Activated T-helper 1 cell treated with Interleukin-2 at 50 U/mL for 16 hours (primary cell): ENCODE measurements at regions not wholly inside any gene's neighbourhood (a gene's known extent, or its start where the extent isn't known, plus 50 kb on each side); places are given as distances from the start of the nearest gene placed in this dataset.

ENCODE experiments used
- DNase-seq: peaks from one replicate; pipeline ENCODE4 v3.0.0-alpha.2; 2020; ENCODE audit warnings: low read depth

DNA sequence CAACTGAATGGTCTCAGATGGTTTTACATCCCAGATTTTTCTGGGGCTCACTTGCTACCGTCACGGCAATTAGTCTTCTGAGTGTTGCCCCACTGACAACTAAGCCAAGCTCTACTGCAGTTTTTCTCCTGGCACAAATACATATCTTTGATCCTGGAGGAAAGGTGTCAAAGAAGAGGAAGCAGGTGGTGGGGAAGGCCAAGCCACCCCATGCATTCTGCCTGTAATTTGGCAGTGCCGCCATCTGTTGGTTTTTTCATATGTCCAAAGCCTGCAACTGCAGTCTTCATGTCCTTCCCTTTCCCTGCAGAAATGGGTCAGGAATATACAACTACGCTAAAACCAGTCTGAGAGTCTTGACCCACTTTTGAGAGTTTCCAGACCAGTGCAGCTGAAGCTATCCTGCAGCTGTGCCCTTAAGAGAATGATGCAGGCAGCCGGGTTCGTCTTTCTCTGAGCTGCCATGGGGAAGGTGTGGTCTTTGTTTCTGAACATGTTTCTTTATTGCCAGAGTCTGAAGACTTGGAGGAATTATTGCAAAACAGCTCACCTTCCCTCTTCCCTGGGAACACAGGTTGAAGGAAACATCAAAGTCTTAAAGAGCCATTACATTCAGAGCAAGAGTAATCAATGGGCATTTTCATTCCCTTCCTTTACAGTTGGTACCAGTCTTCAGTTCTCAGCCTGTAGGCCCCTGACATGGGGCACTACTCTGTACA, 71.8 kb upstream of the ATL2 start:
- DNase-seq = no peak

DNA sequence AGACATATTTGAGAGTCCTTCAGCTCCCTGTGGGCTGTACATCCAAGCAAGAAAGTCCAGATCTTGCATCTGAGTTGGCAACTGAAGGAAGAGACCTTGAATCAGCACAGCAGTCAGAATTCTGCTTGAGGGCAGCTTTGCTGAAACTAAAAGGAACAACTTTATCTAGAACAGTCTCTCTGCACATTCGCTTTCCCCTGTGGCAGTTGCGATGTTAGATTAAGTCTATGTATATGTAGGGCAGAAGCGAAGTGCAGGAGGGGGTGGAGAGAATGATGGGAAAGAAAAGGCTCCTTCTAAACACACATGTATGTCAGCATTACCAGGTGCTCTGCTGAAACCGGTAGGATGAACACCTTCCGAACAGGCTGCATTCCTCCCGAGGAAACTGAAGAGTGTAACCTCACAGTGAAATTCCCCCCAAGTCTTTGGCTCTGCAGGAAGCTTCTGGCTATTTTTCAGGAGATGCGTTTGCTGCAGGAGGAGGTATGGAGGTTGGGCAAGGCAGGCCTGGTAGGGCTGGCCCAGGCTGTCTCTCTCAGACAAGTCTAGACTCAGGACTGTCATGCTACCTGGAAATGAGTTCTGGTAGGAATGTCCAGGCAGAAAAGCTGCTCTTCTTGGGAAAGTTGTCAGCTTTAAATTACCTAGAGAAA, 70.0 kb upstream of the ATL2 start:
- DNase-seq = no peak

DNA sequence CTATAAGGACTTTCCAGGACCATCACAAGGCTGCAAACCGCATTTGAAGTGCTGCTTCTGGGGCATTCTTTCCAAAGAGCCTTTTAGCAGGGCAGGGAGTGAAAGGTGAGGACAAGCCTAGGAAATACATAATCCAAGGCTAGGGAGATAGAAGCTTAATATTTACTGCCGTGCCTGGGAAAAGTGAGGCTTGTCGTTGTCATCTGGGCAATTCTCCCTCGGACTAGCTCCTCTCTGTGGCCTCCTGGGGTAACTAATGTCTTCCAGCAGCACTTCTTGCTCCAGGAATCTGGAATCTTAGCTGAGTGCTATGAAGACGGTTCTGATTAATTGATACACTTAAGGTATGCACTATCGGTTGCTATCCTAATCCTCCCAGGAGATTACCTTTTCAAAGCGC, 69.3 kb upstream of the ATL2 start:
- DNase-seq = no peak

DNA sequence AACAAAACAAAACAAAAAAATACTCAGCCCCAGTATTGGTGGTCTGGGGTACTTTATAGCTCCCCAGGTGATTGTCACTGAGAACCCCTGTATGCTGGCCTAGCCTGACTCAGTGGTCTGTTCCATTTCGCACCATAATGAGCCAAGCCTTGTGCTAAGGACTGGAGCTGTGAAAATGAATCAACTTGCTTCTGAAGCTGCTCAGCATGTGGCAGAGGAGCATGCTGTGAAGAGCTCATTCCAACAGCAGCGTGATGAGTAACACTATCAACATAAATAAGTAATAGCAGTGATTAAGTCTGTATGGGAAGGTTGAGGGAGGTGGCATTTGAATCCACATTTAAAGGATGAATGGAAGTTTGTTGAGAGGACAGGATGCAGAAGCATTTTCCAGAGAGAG, 67.2 kb upstream of the ATL2 start:
- no peak for DNase-seq

DNA sequence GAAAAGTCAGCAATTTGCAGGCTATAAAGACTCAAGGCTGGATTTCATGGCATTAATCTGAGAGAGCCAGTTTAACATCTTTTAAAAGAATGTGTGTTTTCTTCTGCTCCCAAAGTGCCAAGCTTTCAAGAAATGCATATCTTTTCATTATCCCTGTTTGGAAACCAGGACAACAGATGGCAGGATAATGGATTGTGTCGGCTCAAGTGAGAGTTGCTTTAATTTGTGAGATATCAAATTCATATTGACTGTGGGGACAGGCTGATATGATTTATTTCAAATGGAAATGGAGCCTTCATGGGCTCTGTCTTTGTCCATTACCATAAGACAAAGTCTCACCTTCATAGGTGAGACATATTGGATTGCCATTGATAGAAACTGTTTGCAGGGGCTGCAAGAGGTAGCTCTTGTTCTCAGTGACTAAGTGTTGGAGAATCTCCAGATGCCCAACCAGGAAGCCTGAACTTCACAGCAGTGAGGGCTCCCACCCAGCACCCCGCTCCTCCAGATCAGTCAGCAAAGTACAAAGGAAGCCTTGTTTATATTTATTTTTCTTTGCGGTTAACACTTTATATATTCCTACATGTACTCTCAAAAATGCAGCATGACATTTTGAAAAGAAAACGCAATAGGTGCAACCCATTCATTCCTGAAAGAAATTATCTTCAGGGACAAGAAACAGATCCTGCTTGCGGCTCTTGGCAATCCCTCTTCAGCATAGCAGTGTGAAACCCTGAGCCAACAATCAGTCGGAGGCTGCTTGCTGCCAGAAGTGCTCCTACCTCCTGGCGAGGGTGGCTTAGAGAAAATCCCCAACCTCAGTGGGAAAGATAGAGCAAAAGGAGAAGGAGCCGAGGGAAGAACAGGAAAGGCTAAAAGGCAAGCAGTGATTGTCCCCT, 65.8 kb upstream of the ATL2 start:
- DNase-seq = no peak

DNA sequence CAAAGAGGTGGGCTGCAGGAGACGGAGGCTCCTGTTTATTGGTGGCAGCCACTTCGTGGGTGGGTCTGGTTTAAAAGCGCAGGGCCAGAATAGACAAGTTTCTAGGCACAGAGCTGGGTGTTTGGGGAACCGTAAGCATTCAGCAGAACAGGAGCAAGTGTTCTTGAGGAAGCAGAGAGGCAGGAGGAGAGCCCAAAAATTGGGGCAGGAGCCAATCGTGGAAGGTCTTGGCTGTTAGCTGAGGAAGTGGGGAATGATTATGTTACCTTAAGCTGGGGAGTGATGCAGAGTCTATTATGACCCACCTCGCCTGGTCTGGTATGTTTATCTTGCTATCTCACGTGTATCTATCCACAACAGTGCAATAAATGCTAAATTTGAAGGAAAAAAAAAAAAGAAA, 64.3 kb upstream of the ATL2 start:
- DNase-seq = no peak

DNA sequence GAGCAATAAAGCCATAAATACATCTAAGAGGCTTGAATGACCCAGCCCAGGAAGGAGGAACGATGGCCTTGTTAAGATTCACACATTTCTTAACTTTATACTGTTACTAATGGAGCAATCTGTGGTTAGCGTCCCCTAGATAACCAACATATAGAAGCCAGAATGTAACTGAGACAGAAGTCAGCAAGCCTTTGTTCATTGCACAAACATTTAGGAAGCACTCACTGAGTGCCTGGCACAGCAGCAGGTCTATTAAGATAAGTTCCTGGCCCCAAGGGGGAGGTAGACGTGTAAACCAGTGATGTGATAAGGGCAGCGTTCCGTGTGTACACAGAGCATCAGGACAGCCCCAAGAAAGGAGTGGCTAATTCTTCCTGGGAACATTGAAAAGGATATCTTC, 63.6 kb upstream of the ATL2 start:
- no peak for DNase-seq

DNA sequence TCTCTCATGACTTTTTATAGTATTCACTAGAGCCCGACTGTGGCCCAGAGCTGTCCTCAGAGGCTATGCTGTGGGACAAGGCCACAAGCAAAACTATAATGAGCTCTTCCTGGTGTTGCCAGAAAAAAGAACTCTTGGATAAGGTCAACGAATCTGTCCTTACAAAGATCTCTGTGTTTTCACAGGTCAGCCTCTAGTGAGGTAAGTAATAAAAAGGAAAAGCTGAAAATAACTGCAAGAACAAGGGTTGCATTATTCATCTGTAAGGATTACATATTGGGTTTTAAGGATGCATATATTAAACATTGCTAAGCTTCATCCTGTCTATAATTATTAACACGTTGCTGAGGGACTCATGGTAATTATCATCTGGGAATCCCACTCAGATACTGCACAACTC, 62.8 kb upstream of the ATL2 start:
- DNase-seq = no peak

DNA sequence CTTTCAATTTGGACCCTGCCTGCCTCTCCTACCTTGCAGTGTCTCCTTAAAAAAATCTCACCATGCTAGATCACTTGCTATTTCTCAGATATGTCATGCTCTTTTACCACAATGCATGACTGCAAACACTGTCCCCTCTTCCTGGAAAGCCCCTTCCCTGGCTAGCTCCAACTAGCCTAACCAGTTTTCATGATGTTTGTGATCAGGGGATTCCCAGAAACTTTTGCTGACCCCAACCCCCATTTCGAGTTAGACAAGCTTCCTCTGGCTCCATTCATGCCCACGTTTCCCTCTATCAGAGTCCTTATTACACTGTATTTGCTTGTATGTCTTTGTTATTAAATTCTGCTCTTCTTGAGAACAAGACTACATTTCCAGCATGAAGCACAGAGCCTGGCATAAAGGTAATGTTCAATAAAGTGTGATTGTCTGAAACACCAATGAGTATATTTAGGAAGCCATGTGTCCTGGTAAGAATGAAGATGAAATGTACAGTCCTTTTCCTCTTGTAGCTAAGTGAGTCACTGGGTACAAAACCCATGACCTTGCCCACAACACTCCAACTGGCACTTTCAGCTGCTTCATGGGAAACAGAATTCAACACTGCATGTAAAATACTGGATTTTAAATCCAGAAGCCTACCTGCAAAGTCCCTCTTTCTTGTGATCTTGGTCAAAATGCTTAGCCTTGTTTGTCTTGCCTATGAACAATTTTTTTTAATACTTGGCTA, 62.0 kb upstream of the ATL2 start:
- DNase-seq = no peak

DNA sequence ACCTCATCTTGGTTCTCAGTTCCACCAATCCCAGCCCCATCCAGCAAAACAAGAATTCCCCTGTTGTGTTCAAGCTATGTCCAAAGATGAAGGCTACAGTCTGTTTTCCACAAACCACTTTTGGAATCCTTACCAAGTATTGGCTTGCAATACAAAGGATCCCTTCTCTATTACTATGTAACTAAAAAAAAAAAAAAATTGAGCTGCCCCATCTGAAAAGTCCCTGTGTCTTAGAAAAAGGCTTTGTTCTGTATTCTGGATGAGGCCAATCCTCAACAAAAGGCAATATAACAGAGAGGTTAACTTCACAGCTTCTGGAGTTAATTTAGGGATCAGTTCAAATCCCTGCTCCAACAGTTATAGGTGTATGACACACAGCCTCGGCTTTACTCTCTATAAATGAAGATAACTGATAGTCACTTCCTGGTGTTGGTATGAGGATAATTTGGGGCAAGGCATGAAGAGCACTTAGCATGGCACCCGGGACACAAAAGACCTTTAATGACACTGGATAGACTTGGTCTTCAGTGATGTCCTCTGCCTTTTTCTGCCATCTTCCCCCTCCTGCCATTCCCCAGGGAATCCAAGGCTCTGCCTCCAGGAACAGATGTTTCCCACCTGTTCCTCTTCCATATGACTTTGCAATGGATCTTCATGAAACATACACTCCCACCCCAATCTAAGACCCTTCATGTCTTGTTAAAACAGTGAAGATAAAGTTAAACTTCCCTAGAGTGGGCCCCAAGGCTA, 61.2 kb upstream of the ATL2 start:
- no peak for DNase-seq

DNA sequence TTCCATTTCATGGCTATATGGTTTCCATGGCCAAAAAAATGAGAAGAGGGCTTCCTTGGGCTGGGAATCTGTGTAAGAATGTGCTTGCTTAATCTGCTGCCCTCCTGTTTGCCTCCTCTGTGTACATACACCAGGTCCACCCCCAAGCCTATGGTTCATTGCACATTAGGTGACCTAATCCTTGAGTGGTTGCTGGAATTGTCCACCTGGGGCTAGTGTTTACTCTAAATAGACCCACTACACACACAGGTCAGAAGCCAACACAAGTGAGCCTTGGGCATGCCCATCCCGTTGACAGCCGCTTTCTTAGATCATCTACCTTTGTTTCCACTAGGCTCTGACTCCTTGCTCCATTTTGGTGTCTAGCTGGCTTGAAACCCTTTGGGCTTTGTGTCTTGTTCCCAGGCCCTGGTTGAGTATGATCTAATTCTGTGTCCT, 59.2 kb upstream of the ATL2 start:
- no peak for DNase-seq

DNA sequence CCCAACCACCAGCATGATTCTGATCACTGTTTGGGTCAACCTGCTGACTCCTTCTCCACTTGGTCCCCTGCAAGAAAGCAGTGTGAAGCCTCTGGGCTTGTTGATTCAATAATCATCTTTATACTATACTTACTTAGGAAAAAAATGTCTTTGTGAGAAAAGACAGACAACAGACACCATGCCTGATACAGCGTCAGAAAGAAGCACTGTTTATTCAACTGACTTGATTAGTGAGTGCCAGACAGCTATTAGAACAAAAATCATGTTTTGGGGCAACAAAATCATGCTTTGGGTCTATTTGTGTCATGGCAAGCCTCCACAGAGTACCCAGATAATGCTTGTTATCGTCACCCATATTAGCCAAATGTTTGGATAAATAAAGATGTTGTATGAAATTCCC, 58.7 kb upstream of the ATL2 start:
- DNase-seq = no peak

DNA sequence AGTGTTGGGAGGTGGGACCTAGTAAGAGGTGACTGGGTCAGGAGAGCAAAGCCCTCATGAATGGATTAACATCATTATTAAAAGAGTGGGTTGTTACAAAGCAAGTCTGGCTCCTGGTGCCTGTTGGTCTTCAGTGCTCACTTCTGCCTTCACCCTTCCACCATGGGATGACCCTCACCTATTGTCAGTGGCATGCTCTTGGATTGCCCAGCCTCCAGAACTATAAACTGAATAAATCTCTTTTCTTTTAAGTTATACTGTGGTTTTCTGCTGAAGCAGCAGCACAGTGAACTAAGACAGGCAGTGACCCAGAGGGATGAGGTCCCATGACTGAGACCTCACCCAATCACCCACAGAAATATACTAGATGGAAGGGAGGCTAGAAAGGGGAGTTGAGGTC, 57.5 kb upstream of the ATL2 start:
- DNase-seq = no peak

DNA sequence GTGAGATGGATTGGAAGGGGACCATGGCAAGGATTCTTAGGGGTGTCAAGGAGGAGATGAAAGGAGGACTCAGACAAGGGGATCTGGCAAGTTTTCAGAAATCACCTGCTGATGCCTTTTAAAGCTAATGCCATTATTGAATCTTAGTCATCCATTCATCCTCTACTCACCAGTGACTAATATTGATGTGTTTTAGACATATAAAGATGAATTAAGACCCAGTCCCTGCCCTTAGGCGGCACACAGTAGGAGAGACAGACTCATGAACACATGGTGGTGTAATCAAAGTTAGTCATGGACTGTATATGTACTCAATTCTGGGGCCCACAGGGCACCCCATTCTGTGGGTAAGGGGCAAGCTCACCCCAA, 56.5 kb upstream of the ATL2 start:
- DNase-seq = no peak

DNA sequence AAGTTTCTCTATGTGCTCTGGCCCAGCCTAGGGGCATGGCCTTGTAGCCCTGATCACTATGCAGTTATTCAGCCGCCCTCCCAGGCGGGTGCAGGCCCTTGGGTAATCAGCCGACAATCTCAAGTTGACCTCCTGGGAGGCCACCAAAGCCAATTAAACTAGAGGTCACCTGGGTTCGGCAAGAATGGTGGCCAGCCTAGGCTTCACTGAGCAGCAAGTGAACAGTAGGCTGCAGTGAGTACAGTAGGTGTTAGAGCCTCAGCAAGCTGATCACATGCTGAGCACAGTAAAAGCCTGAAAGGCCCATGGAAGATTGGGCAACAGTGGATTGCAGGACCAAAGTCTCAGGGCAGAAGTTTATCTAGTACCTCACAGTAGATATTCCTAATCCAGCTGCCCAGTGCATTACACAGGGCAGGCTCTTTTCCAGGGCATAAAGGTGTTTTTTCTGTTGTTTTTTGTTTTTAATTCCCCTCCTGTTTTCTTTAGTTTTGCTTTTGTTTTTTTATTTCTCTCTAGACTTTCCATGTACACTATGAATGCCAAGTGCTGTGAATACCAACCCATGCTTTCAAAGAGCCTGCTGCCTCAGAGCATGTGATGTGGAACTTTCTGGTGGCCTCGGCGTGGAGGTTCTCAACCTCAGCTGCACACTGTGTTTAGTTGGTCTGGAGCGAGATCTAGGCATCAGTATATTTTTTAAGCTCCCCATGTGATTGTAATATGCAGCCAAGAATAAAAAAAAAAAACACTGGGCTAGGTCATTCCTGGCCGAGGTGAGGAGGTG, 55.9 kb upstream of the ATL2 start:
- no peak for DNase-seq

DNA sequence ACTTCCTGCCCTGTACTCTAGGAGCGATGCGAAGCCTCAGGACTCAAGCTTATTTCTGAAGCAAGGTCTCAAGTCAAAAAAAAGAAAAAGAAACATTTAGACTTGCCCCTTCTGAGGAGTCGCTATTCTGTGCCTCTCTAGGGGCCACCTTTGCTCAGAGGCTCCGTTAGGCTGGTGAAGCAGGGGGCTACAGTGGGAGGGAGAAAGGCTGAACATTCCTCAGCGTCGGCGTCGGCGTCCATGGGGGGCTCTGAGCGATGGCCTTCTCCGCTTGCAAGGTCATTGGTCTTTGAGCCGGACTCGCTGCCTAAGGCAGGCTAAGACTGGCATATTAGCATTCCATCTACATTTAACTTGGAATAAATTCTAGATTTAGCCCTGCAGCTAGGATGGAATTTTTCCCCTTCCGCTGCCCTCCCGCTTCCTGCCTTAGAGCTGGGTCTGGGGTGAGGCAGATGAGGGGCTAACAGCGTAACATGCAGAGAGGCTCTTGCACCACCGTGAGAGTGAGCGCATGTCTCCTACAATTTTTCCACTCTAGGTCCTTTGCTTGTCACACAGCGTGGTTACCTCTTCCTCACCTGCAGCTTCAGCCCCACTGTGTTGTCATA, 53.6 kb upstream of the ATL2 start:
- no peak for DNase-seq

DNA sequence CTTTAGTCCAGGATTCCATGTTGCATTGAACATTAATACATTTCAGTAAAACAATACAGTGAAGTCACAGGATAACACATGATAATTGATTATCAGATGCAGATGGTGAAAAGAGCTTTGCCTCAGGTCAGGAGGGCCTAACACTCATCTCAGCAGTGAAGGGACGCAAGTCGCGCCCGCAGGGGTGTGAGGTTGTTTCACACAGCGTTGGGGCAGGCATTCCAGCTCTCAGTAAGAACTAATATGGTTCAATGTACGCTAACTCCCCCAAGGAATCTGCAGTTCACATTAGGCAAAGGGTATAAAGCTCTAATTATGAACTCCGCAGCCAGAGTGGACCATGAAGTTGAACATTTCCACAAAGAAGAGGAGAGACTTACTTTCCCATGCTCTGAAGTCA, 53.1 kb upstream of the ATL2 start:
- DNase-seq = no peak

DNA sequence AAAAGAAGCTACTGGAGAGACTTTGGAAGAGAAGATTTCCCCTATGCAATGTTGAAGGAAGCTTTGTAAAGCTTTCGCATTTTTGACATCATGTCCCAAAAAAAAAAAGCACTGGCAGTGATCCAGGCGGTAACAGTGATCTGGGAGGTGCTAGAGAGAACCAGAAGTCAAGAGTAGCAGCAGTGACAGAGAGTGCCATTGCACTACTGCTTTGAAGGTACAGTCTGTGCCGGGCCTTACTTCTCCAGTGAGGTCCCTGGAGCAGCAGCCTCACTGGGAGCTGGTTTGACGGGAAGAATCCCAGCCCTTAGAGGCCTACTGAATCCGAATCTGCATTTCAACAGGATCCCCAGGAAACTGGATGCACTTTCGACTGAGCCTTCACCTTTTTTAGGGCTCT, 50.9 kb upstream of the ATL2 start:
- DNase-seq = no peak

DNA sequence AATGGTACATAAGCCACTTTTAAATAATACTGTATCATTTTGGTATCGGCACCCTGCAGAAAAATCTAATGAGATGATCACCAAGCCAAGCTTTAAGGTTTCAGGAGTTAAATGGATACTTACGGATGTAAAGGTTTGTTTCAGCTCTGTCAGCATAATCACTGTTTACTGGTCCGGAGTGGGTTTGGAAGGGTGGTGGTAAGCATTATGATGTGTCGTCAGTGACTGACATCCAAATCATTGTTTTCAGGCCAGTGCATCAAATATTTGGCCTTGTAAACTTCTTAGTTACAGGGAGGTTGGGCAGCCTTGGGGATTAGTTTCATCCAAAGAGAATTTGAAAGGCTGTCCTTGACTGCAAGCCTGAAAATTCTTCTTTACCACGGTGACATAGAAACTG, 50.0 kb upstream of the ATL2 start:
- DNase-seq = no peak
